SIG-M5 (cell line): ENCODE measurements at regions not wholly inside any gene's neighbourhood (a gene's known extent, or its start where the extent isn't known, plus 50 kb on each side); places are given as distances from the start of the nearest gene placed in this dataset.

Experiments used
- DNase-seq: peaks from one replicate; lab custom pipeline; 2025; lab: John Stamatoyannopoulos, UW

- DNase-seq, result no peak
These were observed 258.3 kb downstream of the ZNF536 start for GRCh38 chr19:30630289-30631032.

GRCh38 chr19:30629086-30629485, 256.9 kb downstream of the ZNF536 start:
- DNase-seq, result no peak

- DNase-seq, result no peak
These were observed 254.4 kb downstream of the ZNF536 start for GRCh38 chr19:30626626-30626966.

- DNase-seq, result no peak
These were observed 253.9 kb downstream of the ZNF536 start for GRCh38 chr19:30625947-30626625.

GRCh38 chr19:30622276-30622675, 250.1 kb downstream of the ZNF536 start:
- DNase-seq, result no peak

GRCh38 chr19:30621326-30621920, 249.2 kb downstream of the ZNF536 start:
- no peak for DNase-seq

- no peak for DNase-seq
These were observed 248.2 kb downstream of the ZNF536 start for GRCh38 chr19:30620354-30620753.

GRCh38 chr19:30609656-30610270, 237.6 kb downstream of the ZNF536 start:
- DNase-seq, result no peak

GRCh38 chr19:30608471-30608870, 236.3 kb downstream of the ZNF536 start:
- DNase-seq, result no peak
